Left renal pelvis (tissue), 4 donors: ENCODE measurements at regions not wholly inside any gene's neighbourhood (a gene's known extent, or its start where the extent isn't known, plus 50 kb on each side); places are given as distances from the start of the nearest gene placed in this dataset.

Source experiments
- DNase-seq, 4 donors: peaks; one replicate each; pipeline ENCODE4 v3.0.0-alpha.2; 2013; ENCODE audit warnings: low read depth in 4 of 4, low spot score in 3 of 4

GRCh38 chr4:180850318-180850940, 1392.8 kb upstream of the TENM3 start:
- DNase-seq: no peak

GRCh38 chr4:180852738-180853137, 1390.5 kb upstream of the TENM3 start:
- DNase-seq: no peak

GRCh38 chr4:180855184-180855583, 1388.0 kb upstream of the TENM3 start:
- no peak for DNase-seq

- no peak for DNase-seq
Observed at GRCh38 chr4:180860089-180860720, 1383.0 kb upstream of the TENM3 start.

- no peak for DNase-seq
Observed at GRCh38 chr4:180861651-180862050, 1381.6 kb upstream of the TENM3 start.

GRCh38 chr4:180866933-180867643, 1376.1 kb upstream of the TENM3 start:
- DNase-seq: no peak

GRCh38 chr4:180870623-180871022, 1372.6 kb upstream of the TENM3 start:
- no peak for DNase-seq

- no peak for DNase-seq
Observed at GRCh38 chr4:180898305-180898704, 1344.9 kb upstream of the TENM3 start.

- no peak for DNase-seq
Observed at GRCh38 chr4:180900781-180901180, 1342.4 kb upstream of the TENM3 start.

- DNase-seq: no peak
Observed at GRCh38 chr4:180909279-180909678, 1333.9 kb upstream of the TENM3 start.

- no peak for DNase-seq
Observed at GRCh38 chr4:180913750-180914149, 1329.5 kb upstream of the TENM3 start.

- no peak for DNase-seq
Observed at GRCh38 chr4:180923486-180923885, 1319.7 kb upstream of the TENM3 start.

GRCh38 chr4:180925805-180926204, 1317.4 kb upstream of the TENM3 start:
- no peak for DNase-seq

- no peak for DNase-seq
Observed at GRCh38 chr4:180926277-180926676, 1316.9 kb upstream of the TENM3 start.

GRCh38 chr4:180932370-180933001, 1310.7 kb upstream of the TENM3 start:
- DNase-seq: no peak

- no peak for DNase-seq
Observed at GRCh38 chr4:180937083-180937482, 1306.1 kb upstream of the TENM3 start.

GRCh38 chr4:180940680-180941079, 1302.5 kb upstream of the TENM3 start:
- DNase-seq: no peak

- no peak for DNase-seq
Observed at GRCh38 chr4:180942367-180942916, 1300.8 kb upstream of the TENM3 start.

- no peak for DNase-seq
Observed at GRCh38 chr4:180946188-180946587, 1297.0 kb upstream of the TENM3 start.

- peak in 3 of 4 donors; percentile 33 to 43 (median 41) for DNase-seq
Observed at GRCh38 chr4:180947425-180947824, 1295.8 kb upstream of the TENM3 start.
